GM19023 (cell line): ENCODE measurements at regions not wholly inside any gene's neighbourhood (a gene's known extent, or its start where the extent isn't known, plus 50 kb on each side); places are given as distances from the start of the nearest gene placed in this dataset.

ENCODE experiments used
- ATAC-seq: cut with Tn5 transposase; IDR thresholded peaks from one replicate; pipeline ENCODE4 v1.9.1; 2021; ENCODE audit warnings: mild to moderate bottlenecking, moderate library complexity; ENCODE audit not compliant: unreplicated experiment

DNA sequence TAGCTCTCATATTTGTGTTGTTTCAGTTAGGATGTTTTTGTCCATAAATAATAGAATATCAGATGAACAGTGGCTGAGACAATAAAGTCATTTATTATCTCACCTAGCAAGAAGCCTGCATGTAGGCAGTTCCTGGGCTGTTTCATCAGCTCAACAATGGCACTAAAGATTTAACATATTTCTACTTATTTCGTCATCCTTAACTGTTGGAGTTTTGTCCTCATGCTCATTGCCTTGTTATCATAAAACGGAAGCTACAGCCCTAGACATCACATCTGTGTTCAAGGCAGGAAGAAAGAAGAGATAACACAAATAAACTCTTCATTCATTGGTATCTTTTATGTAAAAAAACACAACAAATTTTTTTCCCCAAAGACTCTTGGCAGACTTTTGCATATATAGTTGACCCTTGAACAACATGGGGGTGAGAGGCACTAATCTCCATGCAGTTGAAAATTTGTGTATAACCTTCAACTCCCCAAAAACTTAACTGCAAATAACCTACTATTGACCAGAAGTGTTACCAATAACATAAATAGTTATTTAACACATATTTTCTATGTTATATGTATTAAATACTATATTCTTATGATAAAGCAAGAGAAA, 277.2 kb upstream of the ADRA1B start:
- no peak for ATAC-seq

DNA sequence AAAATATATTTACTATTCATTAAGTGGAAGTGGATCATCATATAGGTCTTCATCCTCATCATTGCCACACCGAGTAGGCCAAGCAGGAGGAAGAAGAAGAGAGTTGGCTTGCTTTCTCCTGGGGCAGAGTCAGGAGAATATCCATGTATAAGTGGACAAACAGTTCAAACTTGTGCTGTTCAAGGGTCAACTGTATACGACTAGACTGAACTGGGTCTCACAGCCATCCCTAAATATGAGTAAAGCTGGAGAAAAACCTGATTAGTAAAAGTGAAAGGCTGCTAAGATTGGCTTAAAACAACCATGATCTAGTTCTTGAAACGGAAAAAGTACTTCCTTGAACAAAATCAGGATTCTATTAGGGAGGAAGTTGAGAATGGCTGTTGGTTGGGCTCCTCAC, 276.7 kb upstream of the ADRA1B start:
- ATAC-seq, result no peak

DNA sequence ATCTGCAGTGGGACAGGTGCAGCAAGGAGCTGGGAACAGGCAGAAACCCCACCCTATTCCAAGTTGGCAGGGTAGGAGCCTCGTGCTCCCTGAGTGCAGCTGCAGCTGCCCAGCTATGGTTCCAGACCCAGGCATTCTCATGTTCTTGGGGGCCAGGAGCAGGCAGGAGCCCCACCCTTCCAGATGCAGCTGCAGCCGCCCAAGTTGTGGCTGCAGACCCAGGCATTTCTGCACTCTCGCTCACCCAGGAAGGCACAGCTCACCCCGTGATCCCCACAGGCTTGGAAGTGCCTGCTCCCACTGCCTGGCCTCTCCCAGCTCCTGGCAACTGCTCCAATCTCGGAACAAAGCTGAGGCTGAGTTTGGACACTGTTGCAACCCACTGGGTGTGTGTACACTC, 275.8 kb upstream of the ADRA1B start:
- no peak for ATAC-seq

DNA sequence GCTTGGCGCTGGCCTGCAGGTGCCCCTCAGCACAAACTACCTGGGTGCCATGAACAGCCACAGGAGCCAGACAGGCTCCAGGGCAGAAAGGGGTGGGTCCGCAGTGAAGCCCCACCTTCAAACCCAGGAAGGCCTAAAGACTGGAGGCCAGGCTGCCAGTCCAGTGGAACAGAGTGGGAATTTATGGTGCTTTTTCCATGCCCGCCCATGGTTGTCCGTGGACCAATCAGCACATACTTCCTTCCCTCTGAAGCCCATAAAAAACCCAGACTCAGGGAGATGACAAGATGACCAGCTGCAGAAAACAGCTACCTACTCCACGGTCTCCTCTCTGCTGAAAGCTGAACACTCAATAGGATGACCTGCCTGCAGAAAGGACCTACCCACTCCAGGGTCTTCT, 275.4 kb upstream of the ADRA1B start:
- ATAC-seq, result no peak

DNA sequence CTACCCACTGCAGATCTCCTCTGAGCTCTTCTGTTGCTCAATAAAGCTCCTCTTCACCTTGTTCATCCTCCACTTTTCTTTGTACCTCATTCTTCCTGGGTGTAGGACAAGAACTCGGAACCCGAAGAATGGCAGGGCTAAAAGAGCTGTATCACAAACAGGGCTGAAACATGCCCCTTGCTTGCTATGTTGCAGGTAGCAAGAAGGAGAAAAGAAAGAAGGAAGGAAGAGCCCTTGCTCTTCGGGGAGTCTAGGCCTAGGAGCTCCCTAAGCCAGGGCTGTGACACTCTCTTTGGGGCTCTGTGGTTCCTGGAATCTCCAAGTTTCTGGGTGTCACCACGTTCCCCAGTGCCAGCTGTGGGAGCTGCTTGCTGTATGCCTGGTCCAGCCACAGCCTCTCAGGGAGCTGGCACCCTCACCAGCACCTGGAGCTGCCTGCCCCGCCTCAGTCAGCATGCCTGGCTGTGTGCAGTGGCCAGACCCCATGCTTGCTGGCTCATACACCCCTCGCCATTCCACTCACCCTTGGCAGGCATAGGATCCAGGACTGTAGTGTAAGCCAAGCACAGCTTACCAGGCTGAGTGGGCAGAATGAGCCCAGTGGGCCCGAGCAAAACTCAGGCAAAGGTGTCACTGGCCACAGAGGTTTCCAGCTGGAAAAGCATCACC, 274.8 kb upstream of the ADRA1B start:
- ATAC-seq, result no peak

DNA sequence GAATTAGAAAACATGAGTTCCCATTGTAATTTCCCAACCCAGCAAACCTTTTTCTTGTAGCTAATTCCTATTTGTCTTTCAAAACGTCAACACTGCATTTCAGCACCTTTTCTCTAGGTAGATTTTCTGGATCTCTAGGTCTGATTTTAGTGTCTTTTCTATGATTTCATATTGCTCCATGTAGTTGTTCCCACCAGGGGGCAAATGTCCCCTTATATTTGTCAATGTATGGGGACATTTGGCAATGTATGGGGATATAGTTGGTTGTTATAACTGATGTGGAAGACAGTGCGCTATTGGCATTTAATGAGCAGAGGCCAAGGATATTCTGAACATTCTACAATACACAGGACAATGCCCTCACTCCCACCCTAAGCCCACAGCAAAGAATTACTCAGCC, 273.9 kb upstream of the ADRA1B start:
- no peak for ATAC-seq

DNA sequence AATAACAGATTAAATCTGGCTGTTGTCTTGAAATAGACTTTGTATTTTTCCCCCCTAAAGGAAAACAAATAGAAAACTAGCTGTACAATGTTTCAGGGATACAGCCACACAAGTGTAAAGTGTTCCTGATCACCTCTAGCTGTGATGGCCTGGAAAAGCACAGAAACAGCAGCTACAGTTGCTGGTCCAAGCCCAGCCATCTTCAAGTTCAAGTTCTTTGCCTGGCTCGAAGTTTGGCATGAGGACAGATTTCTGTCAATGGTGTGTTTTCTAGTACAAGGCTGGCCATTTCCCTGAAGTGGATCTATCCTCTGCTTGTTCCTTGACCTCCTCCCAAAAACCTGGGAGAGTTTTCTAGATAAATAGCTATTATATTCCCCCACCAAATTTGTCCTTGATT, 272.2 kb upstream of the ADRA1B start:
- ATAC-seq, result no peak

DNA sequence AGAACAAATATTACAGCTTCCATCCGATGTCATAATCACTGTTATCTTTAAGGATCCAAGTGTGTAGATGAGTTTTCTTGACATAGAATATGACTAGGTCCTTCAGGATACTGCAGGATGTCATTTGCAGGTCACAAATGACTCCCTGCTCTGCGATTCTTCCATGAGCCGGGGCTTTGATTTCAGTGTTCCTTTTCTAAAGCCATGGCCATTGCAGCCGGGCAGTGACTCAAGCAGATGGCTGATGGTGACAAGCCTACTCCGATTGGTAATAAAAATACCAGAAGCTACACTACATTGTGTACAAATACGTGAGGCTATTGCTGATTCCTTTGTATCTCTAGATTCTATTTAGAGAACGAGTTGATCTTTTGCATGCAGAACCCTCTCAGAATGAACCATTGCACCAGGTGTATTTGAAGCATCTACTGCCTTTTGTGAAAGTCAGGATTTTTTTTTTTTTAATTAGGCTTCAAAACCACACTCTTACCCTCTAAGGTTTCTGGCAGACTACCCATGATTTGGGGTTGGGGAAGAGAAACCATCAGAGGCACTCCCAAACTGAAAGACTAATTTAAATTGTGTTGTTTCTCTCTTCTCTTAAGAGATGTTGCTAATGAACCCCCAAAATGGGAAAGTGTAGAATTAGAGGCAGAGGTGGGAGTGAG, 271.0 kb upstream of the ADRA1B start:
- no peak for ATAC-seq

DNA sequence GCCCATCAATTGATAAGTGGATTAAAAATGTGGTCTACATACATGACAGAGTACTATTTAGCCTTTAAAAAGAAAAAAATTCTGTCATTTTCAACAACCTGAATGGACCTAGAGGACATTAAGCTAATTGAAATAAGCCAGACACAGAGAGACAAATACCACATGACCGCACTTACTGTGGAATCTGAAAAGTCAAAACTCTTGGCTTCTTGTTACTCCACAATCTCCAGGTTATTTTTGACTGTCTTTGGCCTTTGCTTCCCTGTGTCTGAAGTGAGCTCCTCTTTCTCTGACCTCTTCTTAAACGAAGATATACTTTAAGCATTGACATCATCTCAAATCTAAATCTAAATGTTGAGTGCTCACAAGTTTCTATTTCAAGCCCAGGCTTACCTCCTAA, 265.5 kb upstream of the ADRA1B start:
- ATAC-seq, result no peak

DNA sequence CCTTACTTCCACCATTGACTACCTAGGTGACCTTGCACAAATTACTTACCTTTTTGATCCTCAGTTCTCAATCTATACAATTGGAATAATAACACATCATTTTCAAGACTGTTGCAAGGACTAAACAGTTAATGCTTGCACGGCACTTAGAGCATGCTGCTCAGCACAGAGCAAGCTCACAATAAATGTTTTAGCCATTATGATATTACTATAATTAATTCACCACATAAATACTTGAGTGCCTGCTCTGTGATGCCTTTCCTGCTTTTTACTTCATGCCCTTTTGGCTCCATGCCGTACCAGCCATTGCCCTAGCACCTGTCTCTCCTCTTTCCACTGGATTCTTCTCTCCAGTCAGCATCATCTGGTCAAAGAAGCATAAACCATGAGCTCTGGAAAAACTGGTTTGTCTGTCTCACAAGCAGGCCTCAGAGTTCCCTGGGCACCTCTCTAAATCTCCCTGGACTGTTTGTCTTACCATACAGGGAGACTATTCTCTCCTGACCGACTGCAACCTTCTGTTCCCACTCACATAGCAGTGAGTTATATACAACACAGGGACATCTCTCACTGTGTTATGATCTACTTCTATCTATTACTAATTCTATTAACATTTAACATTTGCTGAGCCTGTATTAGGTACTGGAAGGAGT, 260.4 kb upstream of the ADRA1B start:
- ATAC-seq, result no peak

DNA sequence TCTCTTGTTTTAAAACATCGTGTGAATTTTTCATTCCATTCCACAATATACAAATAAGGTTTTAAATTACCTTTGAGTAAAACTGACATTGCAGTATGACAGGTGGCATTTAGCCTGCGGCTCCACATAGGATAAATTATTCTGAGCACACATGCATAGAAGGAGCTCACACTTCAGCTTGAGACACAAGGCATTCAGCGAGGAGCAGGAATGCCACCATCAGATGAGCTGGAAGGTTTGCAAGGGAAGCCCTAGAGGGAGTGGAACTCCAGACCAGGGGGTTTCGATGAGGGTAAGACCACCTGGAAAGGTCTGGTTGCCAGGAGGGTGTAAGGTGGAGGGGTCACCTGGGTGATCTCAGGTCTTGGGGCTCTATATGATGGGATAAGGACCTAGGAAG, 259.0 kb upstream of the ADRA1B start:
- ATAC-seq, result no peak

DNA sequence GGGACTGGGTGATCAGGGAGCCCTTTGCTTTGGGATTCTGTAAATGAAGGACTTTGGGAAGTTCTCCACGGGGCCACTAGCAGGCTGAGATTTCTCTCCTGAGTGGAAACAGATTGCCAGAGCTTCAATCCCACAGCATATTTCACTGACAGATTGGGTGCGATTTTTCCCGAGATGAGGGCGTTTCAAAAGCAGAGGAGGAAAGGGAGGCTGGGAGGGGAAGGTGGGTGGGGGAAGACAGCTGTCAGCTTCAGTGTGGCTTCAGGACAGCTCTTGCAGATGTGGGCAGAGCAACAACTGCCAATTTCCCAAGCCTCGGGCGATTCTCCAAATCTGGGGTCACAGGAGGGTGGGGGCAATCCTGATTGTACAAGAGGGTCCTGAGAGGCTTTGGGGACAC, 258.5 kb upstream of the ADRA1B start:
- no peak for ATAC-seq

DNA sequence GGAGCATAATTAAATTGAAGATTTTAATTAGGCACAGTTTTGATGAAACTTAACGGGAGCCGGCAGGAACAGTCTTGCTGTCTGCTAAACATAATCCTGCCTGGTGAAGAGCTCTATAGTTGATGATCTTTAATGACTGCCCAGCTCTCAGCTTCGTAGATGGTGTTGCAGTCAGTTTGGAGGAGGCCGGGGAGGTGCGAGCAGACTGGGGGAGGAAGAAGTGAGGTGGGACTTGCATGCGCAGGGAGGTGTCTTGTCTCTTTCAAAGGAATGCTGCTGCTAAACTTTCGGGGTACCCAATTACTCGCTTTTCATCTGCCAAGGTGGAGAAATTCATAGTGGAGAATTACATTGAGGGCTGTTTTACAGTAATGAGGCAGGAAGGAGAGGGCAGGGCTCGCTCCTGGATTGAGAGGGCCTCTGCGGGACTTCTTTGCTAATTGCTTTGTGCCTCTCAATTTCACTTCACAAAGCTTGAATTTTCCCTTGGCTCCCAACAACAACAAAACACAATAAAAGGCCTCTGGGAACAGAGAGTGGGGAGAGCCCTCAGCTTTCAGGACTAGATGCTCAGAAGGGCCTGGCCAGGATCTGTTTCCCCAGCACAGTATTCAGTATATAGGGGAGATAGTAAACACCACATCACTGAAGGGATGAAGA, 257.9 kb upstream of the ADRA1B start:
- ATAC-seq, result no peak

DNA sequence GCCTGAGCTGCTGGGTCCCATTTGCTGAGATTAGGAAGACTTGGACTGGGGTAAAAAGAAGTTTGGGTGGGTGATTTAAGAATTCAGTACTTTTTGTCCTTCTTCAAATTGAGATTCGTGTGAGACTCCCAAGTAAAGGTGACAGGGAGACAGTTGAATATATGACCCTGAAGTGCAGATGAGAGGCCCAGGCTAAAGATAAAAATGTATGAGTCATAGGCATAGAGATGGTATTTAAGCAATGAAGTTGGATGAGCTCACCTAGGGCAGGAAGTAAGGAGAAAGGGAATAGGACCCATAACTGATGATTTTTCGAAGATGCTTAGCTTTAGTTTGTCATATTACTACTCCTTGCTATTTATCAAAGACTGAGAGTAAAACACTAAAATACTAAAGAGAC, 255.9 kb upstream of the ADRA1B start:
- no peak for ATAC-seq

DNA sequence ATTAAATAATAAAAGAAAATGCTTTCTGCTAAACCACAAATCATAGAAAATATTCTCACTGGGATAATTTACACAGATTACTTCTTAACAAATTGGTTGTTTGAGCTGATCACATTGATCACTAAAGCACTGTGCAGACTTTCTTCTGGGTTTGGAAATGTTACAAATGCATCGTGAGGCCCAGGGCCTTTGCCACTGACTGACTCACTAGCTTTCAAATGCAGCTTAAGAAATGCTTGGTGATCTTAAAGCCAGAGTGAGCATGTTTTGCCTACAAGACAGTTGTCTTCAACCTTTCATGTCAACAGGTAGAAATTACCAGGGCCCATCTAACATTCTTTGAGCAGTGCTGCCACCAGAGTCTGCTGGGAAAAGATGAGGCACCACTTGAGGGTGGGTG, 252.3 kb upstream of the ADRA1B start:
- ATAC-seq, result no peak

DNA sequence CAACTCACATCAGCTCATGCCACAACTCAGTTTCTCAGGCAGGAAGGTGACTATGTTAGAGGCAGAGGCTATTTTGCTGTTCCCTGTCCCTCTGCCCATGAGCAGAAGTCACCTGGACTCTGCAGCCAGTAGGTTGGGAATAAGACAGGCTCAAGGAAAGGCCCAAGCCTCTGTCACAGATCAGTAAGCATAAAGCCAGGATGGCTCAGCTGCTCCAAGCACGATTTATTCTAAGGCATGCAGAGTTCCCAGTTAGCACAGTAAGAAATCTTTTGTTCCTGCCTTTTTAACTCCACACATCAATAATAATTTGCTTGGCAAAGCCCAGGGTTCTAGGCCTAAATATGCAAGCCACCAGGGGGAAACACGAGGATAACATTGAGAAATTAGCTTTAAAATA, 249.0 kb upstream of the ADRA1B start:
- no peak for ATAC-seq

DNA sequence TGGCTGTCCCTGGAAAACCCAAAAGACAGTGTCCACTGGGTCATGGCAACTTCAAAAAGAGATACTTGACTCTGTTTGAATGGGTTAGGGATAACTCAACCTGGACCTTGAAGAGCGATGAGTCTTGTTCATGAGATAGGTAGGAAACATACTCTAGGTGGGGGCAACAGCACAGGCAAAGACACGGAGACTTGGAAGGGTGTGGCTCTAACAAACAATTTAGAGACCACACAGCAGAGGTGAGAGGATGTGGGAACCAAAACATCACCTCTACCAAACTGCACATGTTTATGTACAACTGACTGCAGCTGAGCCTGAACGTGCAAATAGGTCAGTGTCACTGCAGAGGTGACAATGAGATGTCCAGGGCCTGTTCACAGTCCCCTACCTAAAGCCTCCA, 247.7 kb upstream of the ADRA1B start:
- no peak for ATAC-seq

DNA sequence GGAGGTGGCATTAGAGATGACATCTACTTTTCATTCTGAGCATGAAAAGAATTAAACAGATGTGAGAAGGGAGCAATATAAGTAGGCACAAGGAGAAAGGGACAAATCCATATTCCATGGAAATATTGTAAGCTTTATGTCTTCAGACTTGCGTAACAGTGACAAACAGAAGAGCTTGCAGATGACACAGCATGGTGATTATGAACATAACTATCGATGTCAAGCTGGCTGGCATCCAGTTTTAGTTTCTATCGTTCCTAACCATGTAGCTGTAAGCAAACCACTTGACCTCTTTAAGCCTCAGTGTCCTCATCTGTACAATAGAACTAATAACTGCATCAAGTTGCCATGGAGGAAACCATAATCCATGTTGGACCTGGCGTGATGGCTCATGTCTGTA, 246.7 kb upstream of the ADRA1B start:
- no peak for ATAC-seq

DNA sequence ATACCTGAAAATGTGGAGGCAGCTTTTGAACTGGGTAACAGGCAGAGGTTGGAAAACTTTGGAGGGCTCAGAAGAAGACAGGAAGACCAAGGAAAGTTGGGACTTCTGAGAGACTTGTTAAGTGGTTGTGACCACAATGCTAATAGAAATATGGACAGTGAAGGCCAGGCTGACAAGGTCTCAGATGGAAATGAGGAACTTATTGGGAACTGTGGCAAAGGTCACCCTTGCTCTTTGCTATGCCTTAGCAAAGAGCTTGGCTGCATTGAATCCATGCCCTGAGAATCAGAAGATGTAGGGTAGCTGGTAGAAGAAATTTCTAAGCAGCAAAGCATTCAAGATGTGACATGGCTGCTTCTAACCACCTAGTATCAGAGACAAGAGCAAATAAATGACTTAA, 244.4 kb upstream of the ADRA1B start:
- no peak for ATAC-seq

DNA sequence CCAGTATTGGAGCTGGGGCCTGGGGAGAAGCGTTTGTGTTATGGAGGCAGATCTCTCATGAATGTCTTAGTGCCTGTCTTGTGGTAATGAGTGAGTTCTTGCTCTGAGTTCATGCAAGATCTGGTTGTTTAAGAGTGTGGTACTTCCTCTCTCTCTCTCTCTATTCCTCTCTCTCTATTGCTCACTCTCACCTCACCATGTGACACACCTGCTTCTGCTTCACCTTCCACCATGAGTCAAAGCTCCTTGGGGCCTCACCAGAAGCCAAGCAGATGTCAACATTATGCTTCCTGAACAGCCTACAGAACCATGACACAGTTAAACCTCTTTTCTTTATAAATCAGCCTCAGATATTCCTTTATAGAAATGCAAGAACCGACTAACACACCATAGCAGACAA, 242.7 kb upstream of the ADRA1B start:
- no peak for ATAC-seq

DNA sequence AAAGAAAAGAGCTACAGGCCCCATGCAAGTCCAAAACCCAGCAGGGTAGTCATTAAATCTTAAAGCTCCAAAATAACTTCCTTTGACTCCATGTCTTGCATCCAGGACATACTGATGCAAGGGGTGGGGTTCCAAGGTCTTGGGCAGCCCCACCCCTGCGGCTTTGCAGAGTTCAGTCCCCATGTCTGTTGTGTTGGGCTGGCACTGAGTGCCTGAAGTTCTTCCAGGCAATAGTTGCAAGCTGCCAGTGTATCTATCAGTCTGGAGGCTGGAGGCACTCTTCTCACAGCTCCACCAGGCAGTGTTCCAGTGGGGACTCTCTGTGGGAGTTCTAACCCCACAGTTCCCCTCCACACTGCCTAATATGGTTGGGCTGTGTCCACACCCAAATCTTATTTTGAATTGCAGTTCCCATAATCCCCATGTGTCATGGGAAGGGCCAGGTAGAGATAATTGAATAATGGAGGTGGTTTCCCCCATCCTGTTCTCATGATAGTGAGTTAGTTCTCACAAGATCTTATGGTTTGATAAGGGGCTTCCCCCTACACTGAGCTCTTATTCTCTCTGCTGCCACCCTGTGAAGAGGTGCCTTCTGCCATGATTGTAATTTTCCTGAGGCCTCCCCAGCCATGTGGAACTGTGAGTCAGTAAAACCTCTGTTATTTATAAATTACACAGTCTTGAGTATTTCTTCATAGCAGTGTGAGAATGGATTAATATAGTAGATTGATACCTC, 237.5 kb upstream of the ADRA1B start:
- no peak for ATAC-seq
